PC-9 (cell line): ENCODE measurements at regions not wholly inside any gene's neighbourhood (a gene's known extent, or its start where the extent isn't known, plus 50 kb on each side); places are given as distances from the start of the nearest gene placed in this dataset.

ENCODE experiments used
- BruUV-seq: library from RNA; stranded (reverse); fragments of 400-500 nt; replicated peaks from 2 replicates; lab custom pipeline; 2021; lab: Mats Ljungman, UMichigan
- CTCF ChIA-PET: fragments of 300-600 bp; sonication (Branson Sonifier 250); formaldehyde crosslinking; loops from one replicate; lab custom pipeline; 2022; ENCODE audit warnings: antibody characterized with exemption; lab: Charles Lee
- POLR2A ChIA-PET: fragments of 300-600 bp; sonication (Branson Sonifier 250); formaldehyde crosslinking; loops from one replicate; lab custom pipeline; 2022; ENCODE audit warnings: antibody characterized with exemption; ENCODE audit not compliant: unreplicated experiment; lab: Charles Lee
- DNase-seq, 2 experiments: peaks; one replicate each; pipeline versions ENCODE4 v3.0.0 to v3.0.0-alpha.2; 2015 to 2022; ENCODE audit warnings: mixed read lengths in 1 of 2
- H2AFZ ChIP-seq: fragments of 200-600 bp; sonication (generic); 2 replicates; pipeline ENCODE4 v1.8.1; 2017; ENCODE audit warnings: antibody characterized with exemption
- H3F3A ChIP-seq: fragments of 200-600 bp; sonication (generic); 2 replicates; pipeline ENCODE4 v1.8.1; 2017; ENCODE audit warnings: antibody characterized with exemption, mild to moderate bottlenecking, low read depth; ENCODE audit not compliant: insufficient read depth
- H3K27ac ChIP-seq: fragments of 200-600 bp; sonication (generic); 2 replicates; pipeline ENCODE4 v1.6.1; 2016; ENCODE audit warnings: mixed run types
- H3K27me3 ChIP-seq: fragments of 200-600 bp; sonication (generic); 2 replicates; pipeline ENCODE4 v1.6.1; 2016; ENCODE audit warnings: low read depth, mixed run types; ENCODE audit not compliant: insufficient read depth
- H3K36me3 ChIP-seq: fragments of 200-600 bp; sonication (generic); 2 replicates; pipeline ENCODE4 v1.6.1; 2016; ENCODE audit warnings: low read depth, mixed run types
- H3K4me1 ChIP-seq: fragments of 200-600 bp; sonication (generic); replicated peaks from 2 replicates; pipeline ENCODE4 v1.6.1; 2016; ENCODE audit warnings: mixed run types; ENCODE audit not compliant: insufficient read depth
- H3K4me2 ChIP-seq: fragments of 200-600 bp; sonication (generic); 2 replicates; pipeline ENCODE4 v1.6.1; 2017; ENCODE audit warnings: mixed run types
- H3K4me3 ChIP-seq: fragments of 200-600 bp; sonication (generic); 2 replicates; pipeline ENCODE4 v1.6.1; 2016; ENCODE audit warnings: mixed run types
- H3K79me2 ChIP-seq: fragments of 200-600 bp; sonication (generic); 2 replicates; pipeline ENCODE4 v1.6.1; 2017; ENCODE audit warnings: low read depth, mixed run types
- H3K9me2 ChIP-seq: fragments of 200-600 bp; sonication (generic); 2 replicates; pipeline ENCODE4 v1.8.1; 2017; ENCODE audit warnings: mild to moderate bottlenecking; ENCODE audit not compliant: insufficient read depth
- H3K9me3 ChIP-seq: fragments of 200-600 bp; sonication (generic); 2 replicates; pipeline ENCODE4 v1.8.1; 2016; ENCODE audit warnings: low read depth; ENCODE audit not compliant: insufficient read depth
- H4K20me1 ChIP-seq: fragments of 200-600 bp; sonication (generic); 2 replicates; pipeline ENCODE4 v1.8.1; 2017; ENCODE audit not compliant: insufficient read depth
- EZH2 ChIP-seq: fragments of 200-600 bp; sonication (generic); IDR thresholded peaks from 2 replicates; pipeline ENCODE4 v1.8.0; 2017; ENCODE audit warnings: antibody characterized with exemption, low read depth
- intact Hi-C: fragments of 100-400 bp; cut with micrococcal nuclease; formaldehyde crosslinking; loops from one replicate; pipeline ENCODE4 v1.10.0; 2022; ENCODE audit not compliant: unreplicated experiment
- TF ChIP-seq, protein P1 (sequence below): fragments of 200-600 bp; sonication (generic); conservative IDR thresholded peaks from 2 replicates; pipeline ENCODE4 v1.6.1; 2017; ENCODE audit warnings: mixed run types, antibody characterized with exemption, mild to moderate bottlenecking, moderate library complexity

DNA sequence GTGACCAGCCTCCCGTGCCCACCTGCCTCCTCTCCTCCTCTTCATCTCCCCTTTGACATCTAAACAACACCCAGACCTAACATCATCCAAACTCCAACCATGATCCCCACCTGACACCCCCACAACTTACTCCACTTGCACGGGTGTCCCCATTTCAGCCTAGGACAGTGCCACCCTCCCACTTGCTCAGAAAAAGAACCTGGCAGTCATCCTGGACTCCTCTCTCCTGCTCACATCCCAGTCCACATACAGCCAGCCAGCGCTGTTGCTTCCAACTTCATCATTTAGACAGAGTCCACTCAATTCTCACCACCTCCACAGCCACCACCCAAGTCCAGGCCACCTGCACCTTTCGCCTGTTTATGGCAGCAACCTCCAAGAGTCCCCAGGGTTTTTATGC lies 485.7 kb downstream of the MN1 start:
- Histone ChIP-seq H3K9me3 (0 out of 2 replicates have a peak, but pooled peaks cover 7% of the 10 kb centered on the region), H3K4me3 (no peak overlapping the region), H3K27me3 (no peaks in the 10 kb centered on the region), H4K20me1 (no peaks in the 10 kb centered on the region), H3K79me2 (no peaks in the 10 kb centered on the region), H3K4me2 (no peak overlapping the region), H3F3A (no peaks in the 10 kb centered on the region), H3K36me3 (no peaks in the 10 kb centered on the region), H3K4me1 (no peaks in the 10 kb centered on the region), H3K27ac (no peak overlapping the region), H3K9me2 (no peaks in the 10 kb centered on the region), H2AFZ (no peak overlapping the region)
- DNase-seq: peak in 1 of 2 experiments; percentile 21
- TF ChIP-seq, protein P1, sequence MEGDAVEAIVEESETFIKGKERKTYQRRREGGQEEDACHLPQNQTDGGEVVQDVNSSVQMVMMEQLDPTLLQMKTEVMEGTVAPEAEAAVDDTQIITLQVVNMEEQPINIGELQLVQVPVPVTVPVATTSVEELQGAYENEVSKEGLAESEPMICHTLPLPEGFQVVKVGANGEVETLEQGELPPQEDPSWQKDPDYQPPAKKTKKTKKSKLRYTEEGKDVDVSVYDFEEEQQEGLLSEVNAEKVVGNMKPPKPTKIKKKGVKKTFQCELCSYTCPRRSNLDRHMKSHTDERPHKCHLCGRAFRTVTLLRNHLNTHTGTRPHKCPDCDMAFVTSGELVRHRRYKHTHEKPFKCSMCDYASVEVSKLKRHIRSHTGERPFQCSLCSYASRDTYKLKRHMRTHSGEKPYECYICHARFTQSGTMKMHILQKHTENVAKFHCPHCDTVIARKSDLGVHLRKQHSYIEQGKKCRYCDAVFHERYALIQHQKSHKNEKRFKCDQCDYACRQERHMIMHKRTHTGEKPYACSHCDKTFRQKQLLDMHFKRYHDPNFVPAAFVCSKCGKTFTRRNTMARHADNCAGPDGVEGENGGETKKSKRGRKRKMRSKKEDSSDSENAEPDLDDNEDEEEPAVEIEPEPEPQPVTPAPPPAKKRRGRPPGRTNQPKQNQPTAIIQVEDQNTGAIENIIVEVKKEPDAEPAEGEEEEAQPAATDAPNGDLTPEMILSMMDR: no peak
- TF ChIP-seq EZH2: no peak
- ChIA-PET POLR2A (no interaction called here), CTCF (no interaction called here)
- BruUV-seq: no TSS peak
- intact Hi-C loops: no loop called here

DNA sequence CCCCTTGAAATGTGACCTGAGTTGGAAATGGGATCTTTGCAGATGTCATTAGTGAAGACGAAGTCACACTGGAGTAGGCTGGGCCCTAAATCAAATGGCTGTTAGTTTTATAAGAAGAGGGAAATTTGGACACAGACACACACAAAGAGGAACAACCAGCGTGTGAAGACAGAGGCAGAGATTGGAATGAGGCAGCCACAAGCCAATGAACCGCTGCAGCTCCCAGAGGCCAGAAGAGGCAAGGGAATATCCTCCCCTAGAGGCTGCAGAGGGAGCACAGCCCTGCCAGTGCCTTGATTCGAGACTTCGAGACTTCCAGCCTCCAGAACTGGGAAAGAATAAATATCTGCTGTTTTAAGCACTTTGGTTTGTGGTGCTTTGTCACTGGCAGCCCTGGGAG lies 484.5 kb downstream of the MN1 start:
- Histone ChIP-seq H2AFZ (no peak overlapping the region), H3K27ac (no peak overlapping the region), H3K4me3 (no peak overlapping the region), H3K9me3 (0 out of 2 replicates have a peak, but pooled peaks cover 7% of the 10 kb centered on the region), H3F3A (no peaks in the 10 kb centered on the region), H3K4me1 (no peaks in the 10 kb centered on the region), H4K20me1 (no peaks in the 10 kb centered on the region), H3K9me2 (no peaks in the 10 kb centered on the region), H3K36me3 (no peaks in the 10 kb centered on the region), H3K79me2 (no peaks in the 10 kb centered on the region), H3K4me2 (no peak overlapping the region), H3K27me3 (no peaks in the 10 kb centered on the region)
- intact Hi-C loops: no loop called here
- DNase-seq: no peak
- POLR2A ChIA-PET: no interaction called here
- no TSS peak for BruUV-seq
- CTCF ChIA-PET: no interaction called here
- TF ChIP-seq, protein P1: no peak
- no peak for TF ChIP-seq EZH2

DNA sequence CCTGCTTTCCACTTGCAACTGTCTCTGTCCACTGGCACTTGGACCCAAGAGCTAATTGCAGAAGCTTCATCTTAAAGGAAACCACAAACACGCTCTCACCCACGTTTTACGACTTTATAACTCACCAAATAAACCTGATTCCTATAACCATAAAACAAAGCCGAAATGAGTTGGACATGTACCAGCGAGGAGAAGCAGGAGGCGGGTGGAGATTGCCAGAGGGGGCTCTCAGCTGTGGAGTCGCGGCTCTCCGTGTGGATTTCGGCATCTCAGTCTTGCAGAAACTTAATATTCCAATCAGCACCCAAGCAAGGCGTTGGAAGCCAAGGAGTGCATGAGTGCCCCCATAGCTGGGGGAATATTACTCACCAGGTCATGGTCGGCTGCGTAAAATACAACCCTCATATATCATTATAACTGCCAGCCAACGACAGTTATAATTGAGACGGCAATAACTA lies 483.6 kb downstream of the MN1 start:
- Histone ChIP-seq H3F3A (no peaks in the 10 kb centered on the region), H3K27me3 (no peaks in the 10 kb centered on the region), H3K9me2 (no peaks in the 10 kb centered on the region), H3K79me2 (no peaks in the 10 kb centered on the region), H3K36me3 (no peaks in the 10 kb centered on the region), H2AFZ (no peak overlapping the region), H4K20me1 (no peaks in the 10 kb centered on the region), H3K4me1 (no peaks in the 10 kb centered on the region), H3K4me2 (no peak overlapping the region), H3K9me3 (0 out of 2 replicates have a peak, but pooled peaks cover 7% of the 10 kb centered on the region), H3K27ac (no peak overlapping the region), H3K4me3 (no peak overlapping the region)
- DNase-seq: no peak
- TF ChIP-seq, protein P1: no peak
- TF ChIP-seq EZH2: no peak
- intact Hi-C loops: no loop called here
- no TSS peak for BruUV-seq
- ChIA-PET CTCF (no interaction called here), POLR2A (no interaction called here)
